ENCODE measurements at regions not wholly inside any gene's neighbourhood (a gene's known extent, or its start where the extent isn't known, plus 50 kb on each side); places are given as distances from the start of the nearest gene placed in this dataset.

DNA sequence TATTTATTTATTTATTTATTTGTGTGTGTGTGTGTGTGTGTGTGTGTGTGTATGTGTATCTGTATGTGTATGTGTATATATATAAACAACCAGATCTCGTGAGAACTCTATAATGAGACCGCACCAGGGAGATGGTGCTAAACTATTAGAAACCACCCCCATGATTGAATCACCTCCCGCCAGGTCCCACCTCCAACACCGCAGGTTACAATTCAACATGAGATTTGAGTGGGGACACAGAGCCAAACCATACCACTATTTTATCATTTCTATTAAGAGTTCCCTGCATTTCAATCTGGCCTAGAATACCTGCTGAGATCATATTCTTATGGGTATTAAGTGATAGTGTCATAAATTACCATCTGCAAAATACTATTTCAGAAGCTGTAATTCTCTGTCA lies 243.8 kb upstream of the PLEKHG7 start:
- no peak for TF ChIP-seq CTCF (IDR thresholded peaks at IDR 0.05 in 2 of 3, conservative IDR thresholded peaks at IDR 0.05 in 1 of 3; ENCODE audit: borderline replicate concordance in 1 of 3, insufficient read depth in 1 of 3, low read depth in 2 of 3, low read length in 2 of 3)
- TF ChIP-seq RAD21 (IDR thresholded peaks at IDR 0.05; ENCODE audit: low read depth), result no peak
- no peak for TF ChIP-seq FOSL1 (IDR thresholded peaks at IDR 0.05; ENCODE audit: low read depth)
- no peak for TF ChIP-seq POLR2A (IDR thresholded peaks at IDR 0.05; ENCODE audit: borderline replicate concordance, extremely low read depth, insufficient read depth, insufficient read length)
- TF ChIP-seq EZH2 (IDR thresholded peaks at IDR 0.05), result no peak
- TF ChIP-seq POLR2AphosphoS5 (IDR thresholded peaks at IDR 0.05; ENCODE audit: low read depth, low read length), result no peak
- no peak for TF ChIP-seq EZH2phosphoT487 (IDR thresholded peaks at IDR 0.05; ENCODE audit: borderline replicate concordance)
- TF ChIP-seq TCF7L2 (IDR thresholded peaks at IDR 0.05; ENCODE audit: borderline replicate concordance, extremely low read depth, insufficient read depth, insufficient read length), result no peak
- no peak for TF ChIP-seq CEBPB (IDR thresholded peaks at IDR 0.05; ENCODE audit: low read depth)
- TF ChIP-seq YY1 (IDR thresholded peaks at IDR 0.05; ENCODE audit: extremely low read depth, insufficient replicate concordance, low read depth, low read length), result no peak

Data from HCT116 (cell line).